Skin of body (tissue), 1 donor: ENCODE measurements at regions not wholly inside any gene's neighbourhood (a gene's known extent, or its start where the extent isn't known, plus 50 kb on each side); places are given as distances from the start of the nearest gene placed in this dataset.
"Not testable (repeated sequence)": the region's sequence is repeated elsewhere in the genome, so short reads cannot be mapped to it uniquely, and the experiment has no call there.

Experiments
- DNase-seq: peaks from one replicate; lab custom pipeline; 2025; lab: John Stamatoyannopoulos, UW

DNA sequence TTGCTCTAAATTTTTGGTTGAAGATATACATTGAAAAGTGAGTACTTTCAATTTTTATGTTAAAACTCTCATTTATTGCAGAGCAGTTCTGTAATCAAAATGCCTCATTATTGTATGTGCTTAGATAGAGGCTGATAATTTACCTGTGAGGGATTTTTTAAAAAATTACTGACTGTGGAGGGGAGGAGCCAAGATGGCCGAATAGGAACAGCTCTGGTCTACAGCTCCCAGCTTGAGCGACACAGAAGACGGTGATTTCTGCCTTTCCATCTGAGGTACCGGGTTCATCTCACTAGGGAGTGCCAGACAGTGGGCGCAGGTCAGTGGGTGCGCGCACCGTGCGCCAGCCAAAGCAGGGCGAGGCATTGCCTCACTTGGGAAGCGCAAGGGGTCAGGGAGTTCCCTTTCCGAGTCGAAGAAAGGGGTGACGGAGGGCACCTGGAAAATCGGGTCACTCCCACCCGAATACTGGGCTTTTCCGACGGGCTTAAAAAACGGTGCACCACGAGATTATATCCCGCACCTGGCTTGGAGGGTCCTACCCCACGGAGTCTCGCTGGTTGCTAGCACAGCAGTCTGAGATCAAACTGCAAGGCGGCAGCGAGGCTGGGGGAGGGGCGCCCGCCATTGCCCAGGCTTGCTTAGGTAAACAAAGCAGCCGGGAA is 89.4 kb downstream of the DDX11 start:
- not testable (repeated sequence) for DNase-seq

- not testable (repeated sequence) for DNase-seq
These were observed 100.6 kb downstream of the DDX11 start for GRCh38 chr12:31174293-31174692.

- DNase-seq = not testable (repeated sequence)
These were observed 103.9 kb downstream of the DDX11 start for GRCh38 chr12:31177514-31177913.

GRCh38 chr12:31178875-31179274 is 105.2 kb downstream of the DDX11 start:
- not testable (repeated sequence) for DNase-seq

- not testable (repeated sequence) for DNase-seq
These were observed 106.1 kb downstream of the DDX11 start for GRCh38 chr12:31179627-31180237.

DNA sequence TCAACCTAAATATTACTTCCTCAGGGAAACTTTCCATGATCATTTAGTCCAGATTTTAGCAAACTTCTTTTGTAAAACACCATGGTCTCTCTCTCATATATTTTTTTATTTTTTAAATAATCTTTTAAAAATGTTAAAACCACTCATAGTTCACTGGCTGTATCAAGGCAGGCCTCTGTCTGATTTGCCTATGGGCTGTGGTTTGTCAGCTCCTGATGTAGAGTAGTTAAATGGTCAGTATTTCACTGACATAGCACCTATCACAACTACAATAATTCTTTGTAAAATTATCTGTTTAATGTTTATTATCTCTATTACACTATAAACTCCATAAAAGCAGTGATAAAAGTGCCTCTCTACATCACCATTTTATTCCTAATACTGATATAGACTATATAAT is 108.9 kb downstream of the DDX11 start:
- not testable (repeated sequence) for DNase-seq

GRCh38 chr12:31183107-31183506 is 109.4 kb downstream of the DDX11 start:
- DNase-seq = not testable (repeated sequence)

- DNase-seq = not testable (repeated sequence)
These were observed 110.2 kb downstream of the DDX11 start for GRCh38 chr12:31183899-31184298.

DNA sequence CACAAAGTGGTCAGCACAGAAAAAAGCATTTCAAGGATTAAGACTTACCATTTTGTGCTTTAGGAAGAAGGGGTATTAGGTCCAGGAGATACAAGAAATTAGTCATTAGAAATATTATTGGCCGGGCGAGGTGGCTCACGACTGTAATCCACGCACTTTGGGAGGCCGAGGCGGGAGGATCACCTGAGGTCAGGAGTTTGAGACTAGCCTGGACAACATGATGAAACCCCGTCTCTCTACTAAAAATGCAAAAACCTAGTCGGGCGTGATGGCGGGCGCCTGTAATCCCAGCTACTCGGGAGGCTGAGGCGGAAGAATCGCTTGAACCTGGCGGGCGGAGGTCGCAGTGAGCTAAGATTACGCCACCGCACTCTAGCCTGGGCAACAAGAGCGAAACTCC is 111.0 kb downstream of the DDX11 start:
- not testable (repeated sequence) for DNase-seq

DNA sequence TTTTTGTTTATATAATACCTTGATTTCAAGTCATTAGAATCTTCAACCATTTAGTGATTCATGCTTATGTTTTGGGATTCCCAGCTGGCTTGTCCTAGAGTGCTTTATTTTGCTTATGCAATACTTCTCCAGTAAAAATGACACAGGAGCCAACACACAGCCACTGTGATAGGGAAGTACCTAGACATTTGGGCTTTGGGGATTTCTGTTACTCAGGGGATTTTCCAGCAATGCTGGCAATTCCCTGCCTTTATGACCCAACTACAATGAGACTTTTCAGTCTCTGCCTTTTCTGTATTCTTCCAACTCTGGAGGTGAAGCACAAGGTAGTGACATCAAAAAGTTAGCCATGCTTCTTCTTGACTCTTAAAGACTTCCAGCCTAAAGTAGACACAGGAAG is 119.0 kb downstream of the DDX11 start:
- not testable (repeated sequence) for DNase-seq

DNA sequence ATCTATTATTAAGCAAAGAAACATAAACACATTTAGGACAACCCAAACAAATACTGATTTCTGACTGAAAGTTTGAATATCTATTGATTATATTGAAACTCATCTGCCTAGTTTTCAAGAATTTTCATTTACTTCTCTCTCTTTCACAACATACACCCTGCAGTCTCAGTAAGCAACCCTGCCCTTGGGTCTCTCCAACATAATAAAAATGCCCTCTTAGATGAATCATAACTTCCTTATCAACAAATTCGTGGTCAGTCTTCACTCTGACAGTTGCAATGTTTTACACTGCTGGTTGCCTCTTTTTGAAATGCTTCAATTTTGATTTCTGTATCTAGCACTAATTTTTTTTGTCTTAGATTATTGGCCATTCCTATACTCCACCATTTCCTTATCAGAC is 122.0 kb downstream of the DDX11 start:
- not testable (repeated sequence) for DNase-seq

GRCh38 chr12:31199476-31199875 is 125.8 kb downstream of the DDX11 start:
- not testable (repeated sequence) for DNase-seq

DNA sequence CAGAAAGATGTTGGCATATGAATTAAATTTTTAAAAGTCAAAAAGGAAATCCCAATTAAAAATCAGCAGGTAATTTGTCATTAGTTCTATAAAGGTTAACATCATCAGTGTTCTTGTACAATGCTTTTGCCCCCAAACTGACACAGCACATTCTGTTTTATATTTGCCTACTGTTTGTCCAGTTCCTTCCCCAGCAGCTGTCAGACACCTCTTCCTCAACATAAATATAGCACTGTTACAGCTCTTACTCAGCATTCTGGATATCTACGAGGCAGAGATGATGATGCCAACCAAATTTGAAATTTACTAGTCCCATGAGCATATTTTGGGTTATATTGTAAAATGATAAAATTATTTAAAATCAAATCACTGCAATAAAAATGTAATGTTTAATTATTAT is 124.6 kb downstream of the SINHCAF start:
- DNase-seq = no peak

DNA sequence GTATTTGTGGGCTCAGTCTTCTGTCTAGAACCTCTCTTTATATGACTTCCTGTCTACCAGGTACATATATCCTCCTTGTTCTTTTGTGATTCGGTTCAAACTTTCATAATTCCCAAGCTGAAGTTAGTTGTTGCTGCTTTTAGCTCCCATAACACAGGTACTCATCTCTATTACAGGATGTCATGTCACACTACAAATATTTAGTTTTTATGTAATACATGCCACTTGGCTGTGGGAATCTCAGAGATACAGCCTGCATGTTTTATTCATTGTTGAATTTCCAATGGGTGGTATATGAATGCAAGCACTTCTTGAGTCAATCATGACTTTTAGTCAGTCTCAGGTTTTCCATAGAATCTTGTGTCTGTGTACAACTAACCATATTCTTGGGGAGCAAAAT is 122.7 kb downstream of the SINHCAF start:
- no peak for DNase-seq

- DNase-seq = peak; percentile 27
These were observed 120.9 kb downstream of the SINHCAF start for GRCh38 chr12:31205054-31205453.

DNA sequence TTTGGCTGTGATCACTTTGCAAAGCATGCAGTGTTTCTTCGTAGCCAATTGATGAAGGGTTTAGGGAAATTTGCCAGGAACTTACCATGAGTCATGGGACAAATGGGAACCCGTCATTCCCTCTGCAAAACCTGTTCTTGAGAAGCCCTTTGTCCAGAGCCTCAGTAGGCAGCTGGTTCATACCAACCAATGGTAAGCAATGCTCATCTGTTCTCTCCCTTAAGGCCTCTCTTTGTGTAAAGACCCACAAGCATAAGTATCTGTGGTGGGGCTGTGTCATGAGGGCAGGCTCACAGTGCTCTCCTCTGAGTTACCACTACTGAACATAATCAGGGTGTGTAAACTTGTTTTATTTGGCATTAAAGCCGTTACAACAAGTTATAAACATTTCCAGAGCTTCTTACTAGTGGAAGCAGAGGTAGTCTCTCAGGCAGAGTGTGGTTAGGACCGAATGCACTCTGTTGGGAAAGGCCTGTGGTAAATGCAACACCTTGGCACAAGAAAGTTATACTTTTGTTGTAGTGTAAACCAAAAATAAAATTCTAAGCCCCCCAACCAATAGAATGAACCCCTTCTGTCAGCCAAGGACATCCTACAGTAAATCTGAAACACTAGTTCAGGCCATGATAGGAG is 119.8 kb downstream of the SINHCAF start:
- no peak for DNase-seq

DNA sequence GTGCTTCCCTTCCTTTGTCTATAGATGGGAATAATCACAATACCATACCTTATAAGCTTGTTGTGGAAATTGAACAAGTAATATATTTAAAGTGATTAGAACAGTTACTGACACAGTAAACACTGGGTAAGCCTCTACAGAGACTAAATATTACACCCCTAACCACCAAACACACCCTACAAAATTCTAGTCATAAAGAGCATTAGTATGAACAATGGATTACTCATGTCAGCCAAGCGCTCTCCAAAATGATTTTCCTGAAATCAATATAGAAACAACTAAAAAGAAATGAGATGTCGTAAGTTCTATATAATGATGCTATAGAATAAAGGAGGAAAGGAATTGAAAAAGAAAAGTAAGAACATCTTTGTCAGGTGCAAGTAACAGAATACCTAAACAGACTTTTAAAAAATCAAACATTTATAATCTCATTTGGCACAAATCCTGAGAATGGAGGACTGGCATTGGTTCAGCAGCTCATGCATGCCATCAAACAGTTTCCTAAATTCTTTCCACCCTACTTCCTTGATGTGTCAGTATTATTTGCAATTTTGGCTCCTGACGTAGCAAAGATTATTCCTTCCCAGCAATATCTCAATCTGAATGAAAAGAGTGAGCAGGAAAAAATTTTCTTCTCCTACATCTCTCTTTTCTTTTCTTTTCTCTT is 118.0 kb downstream of the SINHCAF start:
- DNase-seq = no peak

- no peak for DNase-seq
These were observed 115.8 kb downstream of the SINHCAF start for GRCh38 chr12:31210104-31210503.

GRCh38 chr12:31210541-31210940 is 115.4 kb downstream of the SINHCAF start:
- no peak for DNase-seq

GRCh38 chr12:31214626-31215517 is 111.1 kb downstream of the SINHCAF start:
- no peak for DNase-seq
